BJ (cell line): ENCODE measurements at regions not wholly inside any gene's neighbourhood (a gene's known extent, or its start where the extent isn't known, plus 50 kb on each side); places are given as distances from the start of the nearest gene placed in this dataset.
A peak's percentile ranks its signal among the peaks of the same experiment; 100 is the strongest.

Experiments used
- CTCF ChIA-PET: fragments of 350-600 bp; formaldehyde crosslinking; extraction: SDS; loops from one replicate; lab custom pipeline; 2021; ENCODE audit warnings: antibody characterized with exemption, inconsistent platforms; lab: Yijun Ruan, JAX
- POLR2A ChIA-PET: fragments of 300-600 bp; sonication (Branson Sonifier 250); formaldehyde crosslinking; extraction: SDS; loops from one replicate; lab custom pipeline; 2021; ENCODE audit warnings: antibody characterized with exemption; lab: Charles Lee
- DNase-seq: peaks from one replicate; pipeline ENCODE4 v3.0.0-alpha.2; 2011; ENCODE audit warnings: low read depth
- H3K27me3 ChIP-seq: 2 replicates; pipeline ENCODE4 v1.6.0; 2011; ENCODE audit warnings: low read length; ENCODE audit not compliant: control insufficient read depth, insufficient read depth
- H3K36me3 ChIP-seq: 2 replicates; pipeline ENCODE4 v1.5.1; 2011; ENCODE audit warnings: low read length; ENCODE audit not compliant: control insufficient read depth, insufficient read depth
- H3K4me3 ChIP-seq: 2 replicates; pipeline ENCODE4 v1.5.1; 2011; ENCODE audit warnings: low read depth, mild to moderate bottlenecking, control low read depth, low read length
- CTCF ChIP-seq: IDR thresholded peaks from 2 replicates; pipeline ENCODE4 v1.5.1; 2011; ENCODE audit warnings: low read depth, mild to moderate bottlenecking, control low read depth, inconsistent platforms, low read length, moderate library complexity; ENCODE audit not compliant: insufficient read depth

GRCh38 chr18:70454704-70455322, 166.0 kb downstream of the SOCS6 start:
- Histone ChIP-seq H3K27me3 (no peaks in the 10 kb centered on the region), H3K4me3 (no peak overlapping the region), H3K36me3 (no peaks in the 10 kb centered on the region)
- CTCF ChIA-PET = interaction anchor here (0.5 to 9.0 kb wide), 19 partner anchors 8 to 1608 kb away, joined by 3 to 121 read pairs (median 4); no protein-coding TSS in a partner anchor
- no peak for DNase-seq
- peak; percentile 77 for TF ChIP-seq CTCF
- POLR2A ChIA-PET = no interaction called here

GRCh38 chr18:70453058-70453775, 164.4 kb downstream of the SOCS6 start:
- H3K27me3 ChIP-seq = no peaks in the 10 kb centered on the region
- no peak overlapping the region for H3K4me3 ChIP-seq
- TF ChIP-seq CTCF = no peak
- no peaks in the 10 kb centered on the region for H3K36me3 ChIP-seq
- no peak for DNase-seq
- ChIA-PET POLR2A (no interaction called here), CTCF (interaction anchor here (0.9 to 9.0 kb wide), 9 partner anchors 20 to 324 kb away, joined by 3 to 121 read pairs (median 10); no protein-coding TSS in a partner anchor)

- POLR2A ChIA-PET = interaction anchor here (0.5 kb wide), 1 partner anchor 310 kb away, joined by 3 read pairs; no protein-coding TSS in a partner anchor
- Histone ChIP-seq H3K36me3 (no peaks in the 10 kb centered on the region), H3K27me3 (no peaks in the 10 kb centered on the region), H3K4me3 (no peak overlapping the region)
- TF ChIP-seq CTCF = no peak
- CTCF ChIA-PET = interaction anchor here (0.9 to 9.0 kb wide), 7 partner anchors 12 to 283 kb away, joined by 3 to 121 read pairs (median 11); no protein-coding TSS in a partner anchor
- no peak for DNase-seq
These were observed 163.7 kb downstream of the SOCS6 start for GRCh38 chr18:70452501-70452900.

GRCh38 chr18:70450426-70451253, 161.8 kb downstream of the SOCS6 start:
- Histone ChIP-seq H3K4me3 (no peak overlapping the region), H3K27me3 (no peaks in the 10 kb centered on the region), H3K36me3 (no peaks in the 10 kb centered on the region)
- POLR2A ChIA-PET = no interaction called here
- DNase-seq = no peak
- TF ChIP-seq CTCF = peak; percentile 51
- CTCF ChIA-PET = interaction anchor here (0.6 to 9.0 kb wide), 12 partner anchors 11 to 1825 kb away, joined by 3 to 121 read pairs (median 4); partner anchors contain the start of gene RTTN
